ENCODE measurements at regions not wholly inside any gene's neighbourhood (a gene's known extent, or its start where the extent isn't known, plus 50 kb on each side); places are given as distances from the start of the nearest gene placed in this dataset.
"Not testable (repeated sequence)": the region's sequence is repeated elsewhere in the genome, so short reads cannot be mapped to it uniquely, and the experiment has no call there.

GRCh38 chr15:96837241-96837970 lies 506.9 kb downstream of the NR2F2 start:
- in situ Hi-C loops (cut with HindIII; ENCODE audit: low sequenced_read_pairs) = no loop called here
- DNase-seq (ENCODE audit: low spot score) = no peak

- DNase-seq (ENCODE audit: low spot score) = no peak
These were observed 507.6 kb downstream of the NR2F2 start for GRCh38 chr15:96838081-96838480.

DNA sequence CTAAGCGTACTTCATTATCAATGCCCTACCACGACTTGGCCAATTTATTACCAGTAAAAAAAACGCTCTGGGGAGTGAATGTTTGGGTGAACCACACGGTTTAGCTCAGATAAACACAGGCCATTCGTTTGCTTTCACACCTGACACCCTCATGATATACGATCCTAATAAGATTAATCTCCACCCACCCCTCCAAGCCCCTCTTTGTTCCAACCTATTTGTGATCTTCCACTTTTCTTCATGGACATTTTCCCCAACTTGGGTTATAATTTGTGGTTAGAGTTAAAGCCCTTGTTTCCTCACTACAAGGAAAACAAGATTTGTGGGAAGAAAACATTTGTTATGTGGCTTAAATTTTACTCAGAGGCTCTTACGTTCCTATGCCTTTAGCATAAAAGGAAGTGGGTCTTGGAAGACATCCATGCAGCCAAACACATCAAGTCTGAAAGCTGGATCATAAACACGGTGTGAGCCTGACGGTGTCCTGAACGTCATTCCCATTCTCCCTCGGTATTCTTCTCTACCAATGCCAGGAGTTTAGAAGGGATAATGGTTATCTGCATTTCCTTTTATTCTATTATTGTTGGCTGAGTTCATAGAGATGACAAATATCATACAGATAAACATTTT lies 518.9 kb downstream of the NR2F2 start:
- DNase-seq (ENCODE audit: low spot score) = no peak
- in situ Hi-C loops (cut with HindIII; ENCODE audit: low sequenced_read_pairs) = no loop called here

More at GRCh38 chr15:96838081-96838480, 507.6 kb downstream of the NR2F2 start:
- in situ Hi-C loops (cut with HindIII; ENCODE audit: low sequenced_read_pairs) = no loop called here

GRCh38 chr15:96851613-96852012 lies 521.1 kb downstream of the NR2F2 start:
- DNase-seq (ENCODE audit: low spot score) = no peak
- in situ Hi-C loops (cut with HindIII; ENCODE audit: low sequenced_read_pairs) = no loop called here

GRCh38 chr15:96858694-96859093 lies 528.2 kb downstream of the NR2F2 start:
- no peak for DNase-seq (ENCODE audit: low spot score)
- in situ Hi-C loops (cut with HindIII; ENCODE audit: low sequenced_read_pairs) = no loop called here

- in situ Hi-C loops (cut with HindIII; ENCODE audit: low sequenced_read_pairs) = no loop called here
- DNase-seq (ENCODE audit: low spot score) = no peak
These were observed 530.2 kb downstream of the NR2F2 start for GRCh38 chr15:96860741-96861140.

DNA sequence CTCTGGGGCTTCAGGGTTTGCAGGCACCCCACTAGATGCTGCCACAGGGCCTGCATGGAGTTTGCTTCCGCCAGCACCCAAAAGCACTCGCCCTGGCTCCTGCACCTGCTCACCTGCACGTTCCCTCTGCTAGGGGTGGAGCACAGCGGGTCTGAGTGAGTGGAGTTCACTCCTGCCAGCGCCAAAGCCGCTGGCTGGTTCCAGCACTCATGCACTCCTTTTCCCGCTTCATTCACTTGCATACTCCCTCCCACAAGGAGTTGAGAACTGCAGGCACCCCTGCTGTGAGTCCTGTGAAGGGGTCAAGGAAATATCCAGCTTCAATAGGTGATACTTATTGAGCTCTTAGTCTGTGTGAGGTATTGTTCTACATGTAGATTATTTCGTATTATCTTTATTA lies 537.5 kb downstream of the NR2F2 start:
- no peak for DNase-seq (ENCODE audit: low spot score)
- in situ Hi-C loops (cut with HindIII; ENCODE audit: low sequenced_read_pairs) = no loop called here

DNA sequence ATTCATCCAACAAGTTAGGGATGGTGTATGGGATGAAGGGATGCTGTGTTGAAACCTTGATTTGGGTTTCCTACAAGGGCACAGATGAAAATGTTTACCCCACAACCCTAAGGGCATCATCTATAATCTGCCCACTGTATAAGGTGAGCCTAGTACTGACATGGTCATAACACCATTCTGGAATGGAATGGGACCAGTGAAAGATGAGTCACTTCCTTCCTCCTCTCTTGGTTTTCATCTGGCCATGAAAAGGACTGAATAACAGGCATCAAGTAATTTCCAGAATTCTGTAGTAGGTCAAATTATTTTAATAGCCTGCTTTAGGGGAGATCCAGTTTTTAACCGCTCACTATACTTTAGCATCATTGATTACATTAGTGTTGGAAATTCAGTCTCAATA lies 538.6 kb downstream of the NR2F2 start:
- no peak for DNase-seq (ENCODE audit: low spot score)
- in situ Hi-C loops (cut with HindIII; ENCODE audit: low sequenced_read_pairs) = no loop called here

DNA sequence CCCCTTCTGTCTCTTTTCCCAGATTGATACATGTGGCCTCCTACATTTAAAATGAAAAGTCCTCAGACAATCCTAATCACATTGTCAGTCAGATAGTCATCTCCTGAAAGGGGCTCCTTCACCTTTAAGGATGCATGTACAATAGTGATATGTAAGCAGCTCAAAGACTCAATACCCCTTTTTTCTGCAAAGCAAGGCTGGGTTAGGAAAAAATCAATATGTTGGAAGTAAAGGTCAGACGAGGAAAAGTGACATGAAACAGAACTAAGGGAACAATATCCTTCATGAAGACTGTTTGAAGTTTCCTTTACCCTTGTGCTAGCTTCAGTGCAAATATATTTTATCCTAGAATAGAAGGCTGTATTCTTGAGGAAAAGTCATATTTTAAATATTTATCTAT lies 539.3 kb downstream of the NR2F2 start:
- in situ Hi-C loops (cut with HindIII; ENCODE audit: low sequenced_read_pairs) = no loop called here
- no peak for DNase-seq (ENCODE audit: low spot score)

- DNase-seq (ENCODE audit: low spot score) = no peak
- in situ Hi-C loops (cut with HindIII; ENCODE audit: low sequenced_read_pairs) = no loop called here
These were observed 540.1 kb downstream of the NR2F2 start for GRCh38 chr15:96870580-96870979.

DNA sequence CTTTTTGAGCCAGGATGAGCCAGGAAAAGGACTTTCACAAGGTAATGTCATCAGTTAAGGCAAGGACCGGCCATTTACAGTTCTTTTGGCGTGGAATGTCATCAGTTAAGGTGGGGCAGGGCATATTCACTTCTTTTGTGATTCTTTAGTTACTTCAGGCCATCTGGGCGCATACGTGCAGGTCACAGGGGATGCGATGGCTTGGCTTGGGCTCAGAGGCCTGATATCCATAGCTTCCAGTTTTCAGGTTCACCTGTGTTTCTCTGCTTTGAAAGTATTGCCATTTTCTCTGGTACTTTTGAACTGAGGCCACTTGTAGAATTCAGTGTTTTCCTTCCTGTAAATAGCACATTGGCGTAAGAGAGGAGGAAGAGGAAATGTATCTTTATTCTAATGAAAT lies 546.9 kb downstream of the NR2F2 start:
- in situ Hi-C loops (cut with HindIII; ENCODE audit: low sequenced_read_pairs); DNase-seq (ENCODE audit: low spot score): not testable (repeated sequence)

DNA sequence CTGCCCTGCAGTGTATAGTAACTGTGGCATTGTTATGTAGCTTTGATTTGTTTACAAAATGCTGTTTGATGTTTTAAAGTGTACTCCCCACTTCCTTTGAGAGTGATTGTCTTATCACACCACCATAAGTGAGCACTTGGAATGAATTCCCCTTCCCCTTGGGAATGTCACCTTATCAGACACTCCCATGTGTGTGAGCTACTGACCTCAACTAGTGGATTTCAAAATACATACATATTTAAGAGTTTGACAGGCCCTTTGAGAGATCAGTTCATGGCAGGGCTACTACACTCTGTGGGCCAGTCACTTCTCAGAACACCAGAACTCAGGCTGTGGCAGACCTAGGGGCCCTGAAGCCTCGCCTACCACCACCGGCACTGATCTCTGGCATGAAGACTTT lies 547.6 kb downstream of the NR2F2 start:
- in situ Hi-C loops (cut with HindIII; ENCODE audit: low sequenced_read_pairs) = no loop called here
- no peak for DNase-seq (ENCODE audit: low spot score)

- no peak for DNase-seq (ENCODE audit: low spot score)
- in situ Hi-C loops (cut with HindIII; ENCODE audit: low sequenced_read_pairs) = no loop called here
These were observed 551.7 kb downstream of the NR2F2 start for GRCh38 chr15:96882121-96882772.

DNA sequence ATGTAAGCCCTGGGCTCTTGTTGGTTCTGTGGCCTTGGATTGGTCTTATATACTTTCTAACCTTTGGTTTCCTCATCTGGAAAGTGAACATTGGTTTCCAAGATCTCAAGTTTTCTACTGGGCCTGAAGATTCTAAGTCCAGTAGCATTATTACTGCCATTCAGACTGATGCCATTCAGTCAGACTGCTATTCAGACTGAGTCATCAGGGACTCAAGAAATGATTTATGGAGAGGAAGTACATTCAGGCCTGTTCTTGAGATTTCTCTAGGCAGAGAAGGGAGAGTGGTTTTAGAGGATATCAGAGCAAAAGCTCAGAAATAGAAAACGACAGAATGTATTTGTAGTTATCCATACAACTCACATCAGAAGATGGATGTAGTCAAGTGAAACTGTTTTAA lies 557.2 kb downstream of the NR2F2 start:
- DNase-seq (ENCODE audit: low spot score) = no peak
- in situ Hi-C loops (cut with HindIII; ENCODE audit: low sequenced_read_pairs) = no loop called here

DNA sequence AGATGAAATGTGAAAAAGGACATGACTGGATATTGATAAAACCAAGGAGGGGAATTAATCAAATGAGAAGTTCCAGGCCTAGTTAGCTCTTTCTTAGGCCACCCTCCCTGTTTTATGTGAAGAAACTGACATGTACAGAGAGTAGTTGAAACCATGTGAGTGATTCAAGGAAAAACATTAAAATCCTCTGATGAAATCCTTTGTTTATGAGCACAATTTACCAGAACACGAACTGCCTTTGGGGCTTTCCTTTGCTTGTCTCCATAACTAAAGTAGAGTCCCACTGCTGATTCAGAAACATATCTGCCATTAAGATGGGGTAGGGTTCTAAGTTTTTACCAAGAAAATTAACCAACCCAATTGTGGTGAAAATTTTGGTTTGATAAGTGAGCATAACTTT lies 558.3 kb downstream of the NR2F2 start:
- DNase-seq (ENCODE audit: low spot score) = no peak
- in situ Hi-C loops (cut with HindIII; ENCODE audit: low sequenced_read_pairs) = no loop called here

- in situ Hi-C loops (cut with HindIII; ENCODE audit: low sequenced_read_pairs) = no loop called here
- no peak for DNase-seq (ENCODE audit: low spot score)
These were observed 559.4 kb downstream of the NR2F2 start for GRCh38 chr15:96889734-96890480.

DNA sequence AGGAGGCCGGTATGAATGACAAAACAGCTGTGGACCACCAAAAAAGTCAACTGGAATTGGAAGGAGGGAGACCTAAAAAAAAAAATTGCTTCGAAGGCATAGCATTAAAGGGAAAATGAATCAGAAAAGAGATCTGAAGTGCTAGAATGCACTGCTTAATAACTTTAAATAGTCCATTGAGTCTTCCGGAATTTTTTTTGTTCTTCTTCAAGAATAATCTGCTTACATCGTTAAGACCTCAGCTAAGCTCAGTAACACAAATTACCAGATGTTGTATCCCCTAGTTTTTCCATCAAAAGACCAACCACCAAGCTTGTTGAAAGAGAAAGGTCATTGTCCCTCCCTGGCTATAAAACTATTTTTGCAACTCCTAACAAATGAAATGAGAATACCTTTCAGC lies 560.5 kb downstream of the NR2F2 start:
- no peak for DNase-seq (ENCODE audit: low spot score)
- in situ Hi-C loops (cut with HindIII; ENCODE audit: low sequenced_read_pairs) = no loop called here

DNA sequence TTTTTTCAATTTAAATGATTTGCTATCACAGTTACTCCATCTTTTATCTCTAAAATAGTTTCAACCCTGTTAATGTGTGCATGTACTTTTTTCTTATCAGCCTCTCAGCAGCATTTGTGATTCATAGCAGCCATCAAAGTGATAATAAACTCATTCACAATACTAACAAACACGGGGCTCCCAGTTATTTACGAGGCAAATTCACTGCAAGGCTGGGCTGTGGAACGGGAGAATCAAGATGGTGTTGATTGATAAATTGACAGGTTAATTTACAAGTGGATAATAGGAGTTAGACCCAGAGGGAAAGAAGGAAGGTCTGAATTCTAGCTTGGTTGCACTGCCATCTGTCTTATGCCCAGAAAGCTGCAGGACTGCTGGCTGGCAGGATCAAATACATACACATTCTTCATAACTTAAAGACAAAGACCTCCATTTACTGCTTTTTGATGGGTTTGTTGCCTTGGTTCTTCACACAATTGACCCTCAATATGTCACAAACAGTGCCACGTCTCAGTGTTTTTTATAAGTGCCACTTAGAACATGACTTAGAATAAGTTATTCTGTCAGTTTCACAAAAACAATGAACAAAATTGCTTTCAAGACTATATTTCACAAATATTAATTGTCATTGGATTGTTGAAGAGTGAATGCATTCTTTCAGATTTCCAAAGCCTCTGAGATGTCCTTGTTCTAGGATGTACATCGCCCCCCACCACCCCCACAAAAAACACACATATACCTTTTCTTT lies 562.8 kb downstream of the NR2F2 start:
- peak; percentile 18 for DNase-seq (ENCODE audit: low spot score)

DNA sequence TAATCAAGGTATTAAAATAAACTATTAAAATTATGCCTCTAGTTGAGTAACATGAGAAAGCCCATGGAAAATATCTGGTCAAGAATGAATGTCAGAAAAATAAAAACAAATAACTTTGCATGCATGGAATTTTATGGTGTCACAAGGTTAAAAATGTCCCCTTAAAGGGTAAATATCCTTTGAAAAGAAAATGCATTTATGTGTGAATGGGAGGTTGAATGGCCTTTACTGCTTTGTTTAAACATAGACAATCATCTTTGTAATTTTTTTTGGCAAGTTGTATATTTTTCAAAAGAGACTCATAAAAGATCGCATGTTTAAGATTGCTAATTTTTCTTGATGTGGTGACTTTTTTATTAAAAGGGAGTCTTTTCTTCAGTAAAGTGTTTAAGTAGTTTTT lies 564.2 kb downstream of the NR2F2 start:
- in situ Hi-C loops (cut with HindIII; ENCODE audit: low sequenced_read_pairs) = no loop called here
- DNase-seq (ENCODE audit: low spot score) = no peak

More for the DNA sequence above, 562.8 kb downstream of the NR2F2 start:
- in situ Hi-C loops (cut with HindIII; ENCODE audit: low sequenced_read_pairs) = no loop called here
